H1 (cell line): ENCODE measurements at regions not wholly inside any gene's neighbourhood (a gene's known extent, or its start where the extent isn't known, plus 50 kb on each side); places are given as distances from the start of the nearest gene placed in this dataset.

ENCODE experiments used
- ASH2L ChIP-seq: fragments of 200-600, 300-600 bp; sonication (generic); IDR thresholded peaks from one replicate; pipeline ENCODE4 v1.7.1; 2017; ENCODE audit warnings: low read length
- ATF3 ChIP-seq: IDR thresholded peaks from 2 replicates; pipeline ENCODE4 v1.6.1; 2011; ENCODE audit warnings: low read depth, mild to moderate bottlenecking, low read length; ENCODE audit not compliant: insufficient read depth
- CHD7 ChIP-seq: fragments of 300-600 bp; sonication (generic); IDR thresholded peaks from 2 replicates; pipeline ENCODE4 v1.7.1; 2012; ENCODE audit warnings: low read length, moderate library complexity, mild to moderate bottlenecking, inconsistent platforms; ENCODE audit not compliant: insufficient replicate concordance
- CREB1 ChIP-seq: IDR thresholded peaks from 2 replicates; pipeline ENCODE4 v1.6.1; 2012; ENCODE audit warnings: inconsistent platforms
- EP300 ChIP-seq, 2 experiments: IDR thresholded peaks; 1 replicate in 1 of 2; 2 replicates in 1 of 2; pipeline ENCODE4 v1.6.1; 2011 to 2012; ENCODE audit warnings: low read depth in 2 of 2, low read length in 2 of 2, mild to moderate bottlenecking in 2 of 2, borderline replicate concordance in 1 of 2, inconsistent platforms in 1 of 2, moderate library complexity in 1 of 2
- HDAC6 ChIP-seq: IDR thresholded peaks from one replicate; pipeline ENCODE4 v1.7.1; 2012; ENCODE audit warnings: low read depth, mild to moderate bottlenecking, inconsistent platforms, low read length, moderate library complexity
- JUN ChIP-seq: IDR thresholded peaks from 2 replicates; pipeline ENCODE4 v1.6.1; 2011; ENCODE audit warnings: low read depth, mild to moderate bottlenecking, improper control_type of control experiment, low read length
- PHF8 ChIP-seq: fragments of 200-600 bp; sonication (generic); conservative IDR thresholded peaks from 2 replicates; pipeline ENCODE4 v1.7.1; 2012; ENCODE audit warnings: low read depth, mild to moderate bottlenecking, inconsistent platforms, low read length, moderate library complexity
- RFX5 ChIP-seq: IDR thresholded peaks from 2 replicates; pipeline ENCODE4 v1.6.1; 2011; ENCODE audit warnings: low read depth, low read length, improper control_type of control experiment, borderline replicate concordance
- TCF12 ChIP-seq: IDR thresholded peaks from 2 replicates; pipeline ENCODE4 v1.6.1; 2011; ENCODE audit warnings: low read depth, mild to moderate bottlenecking, low read length

GRCh38 chr4:28402751-28403150, 1542.1 kb downstream of the STIM2 start (continued):
- TF ChIP-seq CHD7 (no peak), HDAC6 (no peak), JUN (no peak), TCF12 (no peak), CREB1 (no peak), PHF8 (no peak), ASH2L (no peak), EP300 (IDR thresholded peaks at IDR 0.05; ENCODE audit: borderline replicate concordance in 1 of 2, low read depth in 2 of 2, low read length in 2 of 2) (no peak), ATF3 (no peak), RFX5 (no peak)
- TF ChIP-seq, all 59 proteins: peak for 0
